Skeletal muscle tissue (tissue), 3 donors: ENCODE measurements at regions not wholly inside any gene's neighbourhood (a gene's known extent, or its start where the extent isn't known, plus 50 kb on each side); places are given as distances from the start of the nearest gene placed in this dataset.

Experiments used
- H3K27ac ChIP-seq: one replicate; pipeline ENCODE4 v1.7.0; 2013; ENCODE audit warnings: mild to moderate bottlenecking, low read depth, low read length, inconsistent platforms
- H3K27me3 ChIP-seq, 3 donors: one replicate each; pipeline ENCODE4 v1.7.0; 2013; ENCODE audit warnings: low read length in 3 of 3; ENCODE audit not compliant: control insufficient read depth in 3 of 3, insufficient read depth in 3 of 3
- H3K36me3 ChIP-seq, 3 donors: one replicate each; pipeline ENCODE4 v1.7.0; 2013; ENCODE audit warnings: low read length in 3 of 3; ENCODE audit not compliant: control insufficient read depth in 3 of 3, insufficient read depth in 3 of 3
- H3K4me1 ChIP-seq, 3 donors: one replicate each; pipeline ENCODE4 v1.7.0; 2013; ENCODE audit warnings: low read length in 3 of 3, mild to moderate bottlenecking in 3 of 3; ENCODE audit not compliant: control insufficient read depth in 3 of 3, insufficient read depth in 3 of 3
- H3K4me3 ChIP-seq, 3 donors: one replicate each; pipeline ENCODE4 v1.7.0; 2013; ENCODE audit warnings: low read length in 3 of 3
- H3K9ac ChIP-seq, 3 donors: one replicate each; pipeline ENCODE4 v1.7.0; 2013; ENCODE audit warnings: low read length in 3 of 3, mild to moderate bottlenecking in 3 of 3, moderate library complexity in 2 of 3, low read depth in 1 of 3
- H3K9me3 ChIP-seq, 3 donors: one replicate each; pipeline ENCODE4 v1.7.0; 2013; ENCODE audit warnings: low read length in 3 of 3; ENCODE audit not compliant: control insufficient read depth in 3 of 3
- donor health status: Osteomylitis.

DNA sequence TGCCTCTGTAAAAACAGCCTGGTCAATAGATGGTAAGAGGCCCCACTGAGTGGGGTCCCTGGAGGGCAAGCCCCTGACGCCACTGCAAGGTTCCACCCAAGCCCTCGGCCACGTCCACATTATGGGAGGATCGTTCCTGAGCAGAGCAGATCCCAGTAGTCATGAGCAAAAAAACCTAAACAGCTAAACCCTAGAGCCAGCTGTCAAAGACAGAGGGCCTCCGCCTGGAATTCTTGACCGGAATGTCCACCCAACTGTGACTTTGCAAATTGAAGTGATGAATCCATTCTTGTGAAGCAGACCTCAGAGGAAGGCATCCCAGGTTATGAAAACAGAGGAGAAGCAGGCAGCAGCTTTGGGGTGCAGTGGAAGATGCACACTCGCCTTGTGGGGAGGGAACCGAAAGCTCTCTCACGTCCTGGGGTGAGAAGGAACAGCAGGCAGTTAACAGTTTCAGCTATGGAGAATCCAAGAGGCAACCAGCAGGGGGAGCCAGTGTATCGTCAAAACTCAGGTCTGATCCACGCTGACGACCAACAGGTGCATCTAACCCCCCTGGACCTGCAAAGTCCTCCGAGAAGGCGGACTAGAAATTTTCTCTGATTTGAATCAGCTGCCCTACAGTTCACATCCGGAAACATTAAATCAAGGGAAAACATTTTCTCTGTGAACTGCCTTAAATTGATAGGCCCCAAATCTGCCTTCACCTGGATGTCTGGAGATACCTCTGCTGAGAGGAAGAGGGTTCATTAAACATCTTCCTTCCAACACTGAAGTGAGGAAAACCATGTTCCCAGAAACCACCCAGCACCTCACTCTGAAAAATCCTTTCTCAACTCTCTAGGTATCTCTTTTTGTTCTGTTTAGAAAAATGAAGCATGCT is 139.1 kb upstream of the PFKP start:
- H3K27me3 ChIP-seq, result peaks cover 4 to 19% (median 16%) of the 10 kb centered on the region in 3 donors
- H3K36me3 ChIP-seq, result no peaks in the 10 kb centered on the region
- peaks cover 0 to 6% (median 0%) of the 10 kb centered on the region in 3 donors for H3K4me1 ChIP-seq
- H3K4me3 ChIP-seq, result peak overlapping the region in 2 of 3 donors; percentile 27 to 29
- H3K9me3 ChIP-seq, result no peaks in the 10 kb centered on the region
- no peak overlapping the region for H3K27ac ChIP-seq
- no peak overlapping the region for H3K9ac ChIP-seq

DNA sequence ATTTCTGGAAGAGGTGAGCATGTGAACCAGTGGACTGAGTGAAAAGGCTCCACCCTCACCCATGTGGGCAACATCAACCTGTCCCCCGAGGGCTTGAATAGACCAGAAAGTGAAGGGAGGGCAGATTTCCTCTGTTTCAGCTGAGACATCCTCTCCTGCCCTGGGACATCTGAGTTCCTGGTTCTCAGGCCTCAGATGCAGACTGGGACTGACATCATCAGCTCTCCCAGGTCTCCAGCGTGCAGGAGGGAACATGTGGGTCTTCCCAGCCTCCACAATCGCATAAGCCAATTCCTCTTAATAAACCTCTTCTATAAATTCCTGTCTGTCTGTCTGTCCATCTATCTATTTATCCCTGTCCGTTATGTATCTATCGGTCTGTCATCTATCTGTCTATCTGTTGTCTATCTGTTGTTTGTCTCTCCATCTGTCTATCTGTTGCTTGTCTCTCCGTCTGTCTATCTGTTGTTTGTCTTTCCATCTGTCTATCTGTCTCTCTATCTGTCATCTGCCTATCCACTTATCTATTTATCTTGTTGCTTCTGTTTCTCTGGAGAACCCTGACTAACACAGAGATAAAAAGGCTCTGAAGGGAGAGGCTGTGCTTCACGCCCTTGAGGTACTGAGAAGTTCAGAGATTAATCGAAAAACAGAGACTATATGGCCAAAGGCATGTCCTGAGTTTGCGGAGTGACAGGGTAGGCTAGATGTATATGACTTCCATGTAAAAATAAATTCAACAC is 140.3 kb upstream of the PFKP start:
- Histone ChIP-seq H3K9me3 (no peaks in the 10 kb centered on the region), H3K4me1 (peaks cover 0 to 6% (median 0%) of the 10 kb centered on the region in 3 donors), H3K9ac (no peak overlapping the region), H3K4me3 (no peak overlapping the region), H3K27ac (no peak overlapping the region), H3K36me3 (no peaks in the 10 kb centered on the region), H3K27me3 (peaks cover 0 to 20% (median 7%) of the 10 kb centered on the region in 3 donors)

DNA sequence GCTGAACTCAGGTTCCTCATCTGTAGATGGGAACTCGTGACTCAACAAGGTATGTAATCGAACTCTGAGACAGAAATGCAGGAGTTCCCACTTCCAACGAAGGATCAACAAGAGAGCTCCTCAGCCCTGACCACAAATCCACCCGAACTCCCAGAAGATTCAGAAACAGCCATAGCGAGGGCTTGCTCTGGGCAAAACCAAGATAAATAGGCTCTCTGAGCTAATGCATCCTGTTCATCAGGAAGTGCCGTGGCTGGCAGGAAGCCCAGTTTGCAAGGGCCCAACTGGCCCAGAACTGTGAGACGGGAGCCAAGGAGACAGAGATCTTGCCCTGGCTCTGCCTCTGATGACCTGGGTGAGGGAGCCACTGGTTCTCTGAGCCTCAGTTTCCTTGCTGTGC is 141.7 kb upstream of the PFKP start:
- no peak overlapping the region for H3K27ac ChIP-seq
- no peak overlapping the region for H3K4me3 ChIP-seq
- no peak overlapping the region for H3K9ac ChIP-seq
- H3K36me3 ChIP-seq, result no peaks in the 10 kb centered on the region
- H3K27me3 ChIP-seq, result peaks cover 6 to 24% (median 14%) of the 10 kb centered on the region in 3 donors
- H3K9me3 ChIP-seq, result no peaks in the 10 kb centered on the region
- peaks cover 0 to 6% (median 0%) of the 10 kb centered on the region in 3 donors for H3K4me1 ChIP-seq

DNA sequence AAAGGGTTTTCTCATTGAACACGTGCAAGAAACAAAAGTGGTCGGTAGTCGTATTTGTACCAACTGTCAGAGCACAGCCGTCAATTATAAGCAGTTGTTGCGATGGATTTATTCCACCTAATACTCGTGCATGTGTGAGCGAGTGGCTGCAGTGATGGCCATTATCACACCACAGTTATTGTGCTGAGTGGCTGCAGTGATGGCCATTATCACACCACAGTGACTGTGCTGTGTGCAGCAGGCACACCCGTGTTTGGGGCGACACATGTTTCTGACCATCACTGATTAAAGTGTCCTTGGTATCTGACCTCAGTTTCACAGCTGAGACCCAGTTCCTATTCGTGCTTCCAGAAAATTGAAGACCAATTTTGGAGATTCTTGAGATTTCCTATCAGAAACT is 142.9 kb upstream of the PFKP start:
- Histone ChIP-seq H3K9me3 (no peaks in the 10 kb centered on the region), H3K4me1 (peaks cover 0 to 6% (median 0%) of the 10 kb centered on the region in 3 donors), H3K36me3 (no peaks in the 10 kb centered on the region), H3K4me3 (no peak overlapping the region), H3K27ac (no peak overlapping the region), H3K27me3 (peaks cover 6 to 25% (median 14%) of the 10 kb centered on the region in 3 donors), H3K9ac (no peak overlapping the region)

DNA sequence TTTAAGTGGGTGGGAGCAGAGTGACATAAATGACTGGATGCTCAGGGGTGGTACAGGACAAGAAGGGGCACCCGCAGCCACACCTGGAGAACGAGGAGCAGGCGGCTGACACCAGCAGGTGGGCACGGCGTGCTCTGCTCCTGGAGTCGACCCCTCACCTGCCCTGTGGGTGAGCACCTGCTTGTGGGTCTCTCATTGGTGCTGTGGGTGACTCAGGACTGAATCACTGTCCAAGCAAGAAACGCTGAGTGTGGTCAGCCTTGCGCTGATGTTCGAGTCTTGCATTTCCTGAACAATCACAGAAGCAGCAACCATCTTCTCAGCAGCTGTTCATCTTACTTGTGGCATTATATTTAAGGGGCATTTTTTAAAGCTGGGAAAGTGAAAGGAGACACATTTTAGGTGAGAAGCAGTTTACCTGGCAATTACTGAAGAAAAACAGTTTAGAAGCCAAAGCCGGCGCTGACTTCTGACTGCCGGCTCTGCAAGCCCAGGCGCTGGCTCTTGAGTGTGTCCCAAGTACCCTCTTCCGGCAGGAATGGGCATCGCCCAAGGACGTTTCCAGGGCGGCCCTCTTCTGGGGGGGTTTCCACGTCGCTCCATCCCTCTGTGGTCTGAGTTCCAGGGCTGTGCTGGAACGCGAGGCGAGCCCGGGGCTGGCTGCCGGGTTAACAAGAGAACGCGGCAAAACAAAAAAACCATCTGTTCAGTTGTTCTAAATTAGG is 145.2 kb upstream of the PFKP start:
- H3K27ac ChIP-seq, result no peak overlapping the region
- H3K4me3 ChIP-seq, result no peak overlapping the region
- H3K9me3 ChIP-seq, result no peaks in the 10 kb centered on the region
- H3K36me3 ChIP-seq, result no peaks in the 10 kb centered on the region
- H3K9ac ChIP-seq, result no peak overlapping the region
- H3K27me3 ChIP-seq, result peaks cover 6 to 27% (median 20%) of the 10 kb centered on the region in 3 donors
- H3K4me1 ChIP-seq, result peaks cover 0 to 6% (median 0%) of the 10 kb centered on the region in 3 donors

DNA sequence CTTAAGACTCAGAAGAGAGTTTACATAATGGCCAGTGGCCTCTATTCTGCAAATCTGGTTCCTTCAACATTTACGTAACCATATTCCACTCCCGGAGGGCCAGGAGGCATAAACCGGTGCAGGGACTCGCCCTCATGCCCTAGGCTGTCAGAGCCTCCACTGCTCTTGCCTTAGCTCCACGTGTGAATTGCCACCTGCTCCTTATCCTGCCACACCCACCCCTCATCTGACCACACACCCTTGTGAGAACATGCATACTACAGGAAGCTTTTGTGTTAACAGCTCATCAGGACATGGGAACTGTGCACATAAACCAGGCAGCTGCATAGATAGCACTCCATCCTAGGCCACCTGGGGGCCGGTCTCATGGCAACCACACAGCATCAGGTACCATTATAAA is 146.7 kb upstream of the PFKP start:
- Histone ChIP-seq H3K27ac (no peak overlapping the region), H3K9ac (no peak overlapping the region), H3K4me3 (no peak overlapping the region), H3K27me3 (peaks cover 6 to 25% (median 17%) of the 10 kb centered on the region in 3 donors), H3K9me3 (no peaks in the 10 kb centered on the region), H3K4me1 (peaks cover 0 to 4% (median 0%) of the 10 kb centered on the region in 3 donors), H3K36me3 (no peaks in the 10 kb centered on the region)

DNA sequence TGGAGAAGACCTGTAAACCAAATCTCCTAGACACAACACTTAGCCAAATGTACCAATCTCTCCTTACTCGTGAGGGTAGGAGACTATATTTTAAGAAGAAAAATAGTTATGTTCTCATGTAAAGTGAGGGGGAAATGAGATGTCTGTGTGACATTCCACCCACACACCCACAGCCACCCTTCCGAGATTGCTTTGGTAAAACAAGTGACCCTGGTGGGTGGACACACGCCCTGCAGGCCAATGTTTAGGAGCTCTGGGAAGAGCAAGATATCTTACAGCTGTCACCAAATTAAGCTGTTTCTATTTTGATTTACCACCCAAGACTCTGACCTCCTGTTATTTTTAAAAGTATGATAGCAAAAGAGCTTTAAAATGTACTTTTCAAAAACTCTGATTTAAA is 147.2 kb upstream of the PFKP start:
- no peak overlapping the region for H3K27ac ChIP-seq
- no peaks in the 10 kb centered on the region for H3K4me1 ChIP-seq
- no peaks in the 10 kb centered on the region for H3K9me3 ChIP-seq
- H3K27me3 ChIP-seq, result peaks cover 6 to 27% (median 17%) of the 10 kb centered on the region in 3 donors
- H3K4me3 ChIP-seq, result no peak overlapping the region
- no peaks in the 10 kb centered on the region for H3K36me3 ChIP-seq
- H3K9ac ChIP-seq, result no peak overlapping the region

DNA sequence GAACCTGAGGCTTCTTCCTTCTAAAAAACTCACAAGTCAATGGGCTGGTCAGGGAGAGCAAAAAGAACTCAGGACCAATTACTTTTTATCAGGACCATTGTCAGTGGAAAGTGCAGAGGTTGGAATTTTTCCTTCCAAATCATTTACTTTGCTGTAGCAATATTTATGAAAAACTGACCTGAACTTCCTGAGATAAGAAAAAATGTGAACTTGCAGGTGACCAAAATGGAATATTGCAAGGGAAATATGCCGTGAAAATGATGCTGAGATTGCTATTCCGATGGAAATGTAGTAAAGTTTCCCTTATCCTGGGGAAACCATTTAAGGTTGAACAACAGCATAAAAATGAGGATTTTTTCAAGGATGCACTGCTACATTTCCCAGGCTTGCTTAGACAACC is 148.3 kb upstream of the PFKP start:
- Histone ChIP-seq H3K27ac (no peak overlapping the region), H3K4me1 (no peaks in the 10 kb centered on the region), H3K36me3 (no peaks in the 10 kb centered on the region), H3K9ac (no peak overlapping the region), H3K9me3 (no peaks in the 10 kb centered on the region), H3K27me3 (peaks cover 6 to 27% (median 17%) of the 10 kb centered on the region in 3 donors), H3K4me3 (no peak overlapping the region)

DNA sequence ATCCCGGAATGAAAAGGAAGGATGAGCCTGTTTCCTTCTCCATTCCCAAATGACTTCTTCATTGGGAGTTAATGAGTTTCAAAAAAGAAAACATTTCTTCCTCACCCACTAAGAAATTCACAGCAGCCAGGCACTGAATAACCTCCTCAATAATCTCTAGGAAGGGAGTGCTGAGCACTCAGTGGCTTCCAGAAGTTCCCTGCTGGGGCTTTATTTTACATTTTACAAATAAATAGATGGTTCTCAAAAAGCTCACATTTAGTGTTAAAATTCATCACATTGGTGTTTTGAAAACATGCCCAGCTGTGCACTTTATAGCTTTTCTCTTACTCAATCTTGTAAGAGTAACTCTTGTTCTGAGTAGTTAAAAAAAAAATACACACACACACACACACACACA is 148.9 kb upstream of the PFKP start:
- H3K4me1 ChIP-seq, result no peaks in the 10 kb centered on the region
- H3K27me3 ChIP-seq, result peaks cover 6 to 21% (median 17%) of the 10 kb centered on the region in 3 donors
- H3K36me3 ChIP-seq, result no peaks in the 10 kb centered on the region
- no peaks in the 10 kb centered on the region for H3K9me3 ChIP-seq
- H3K27ac ChIP-seq, result no peak overlapping the region
- H3K4me3 ChIP-seq, result no peak overlapping the region
- no peak overlapping the region for H3K9ac ChIP-seq
